Stimulated activated CD4-positive, alpha-beta T cell treated with anti-CD3 and anti-CD28 coated beads, Interleukin-2, amount 100 ng/mL, for 24 hours (primary cell): ENCODE measurements at regions not wholly inside any gene's neighbourhood (a gene's known extent, or its start where the extent isn't known, plus 50 kb on each side); places are given as distances from the start of the nearest gene placed in this dataset.
"Not testable (repeated sequence)": the region's sequence is repeated elsewhere in the genome, so short reads cannot be mapped to it uniquely, and the experiment has no call there.

Experiments used
- DNase-seq, 2 donors: peaks; one replicate each; pipeline ENCODE4 v3.0.0-alpha.2; 2020

GRCh38 chr2:89234818-89235466, 543.5 kb downstream of the RPIA start:
- not testable (repeated sequence) for DNase-seq

GRCh38 chr2:89236832-89237450, 545.5 kb downstream of the RPIA start:
- not testable (repeated sequence) for DNase-seq

GRCh38 chr2:89237783-89238182, 546.3 kb downstream of the RPIA start:
- not testable (repeated sequence) for DNase-seq

- peak in 1 of 2 donors; percentile 6 for DNase-seq
These were observed 551.7 kb downstream of the RPIA start for GRCh38 chr2:89243114-89243700.

GRCh38 chr2:89244407-89244806, 552.9 kb downstream of the RPIA start:
- DNase-seq = not testable (repeated sequence)

GRCh38 chr2:89245478-89245877, 554.0 kb downstream of the RPIA start:
- not testable (repeated sequence) for DNase-seq

- DNase-seq = not testable (repeated sequence)
These were observed 554.6 kb downstream of the RPIA start for GRCh38 chr2:89246027-89246426.

- DNase-seq = not testable (repeated sequence)
These were observed 555.1 kb downstream of the RPIA start for GRCh38 chr2:89246620-89247019.

GRCh38 chr2:89255013-89255412, 563.5 kb downstream of the RPIA start:
- DNase-seq = not testable (repeated sequence)

GRCh38 chr2:89273443-89273842, 582.0 kb downstream of the RPIA start:
- DNase-seq = not testable (repeated sequence)

GRCh38 chr2:89280536-89280935, 589.1 kb downstream of the RPIA start:
- not testable (repeated sequence) for DNase-seq

- not testable (repeated sequence) for DNase-seq
These were observed 595.1 kb downstream of the RPIA start for GRCh38 chr2:89286448-89287080.

- not testable (repeated sequence) for DNase-seq
These were observed 595.6 kb downstream of the RPIA start for GRCh38 chr2:89287084-89287483.

- not testable (repeated sequence) for DNase-seq
These were observed 600.3 kb downstream of the RPIA start for GRCh38 chr2:89291717-89292298.

GRCh38 chr2:89293399-89293798, 601.9 kb downstream of the RPIA start:
- DNase-seq = not testable (repeated sequence)

GRCh38 chr2:89294335-89294734, 602.9 kb downstream of the RPIA start:
- not testable (repeated sequence) for DNase-seq

- DNase-seq = not testable (repeated sequence)
These were observed 605.4 kb downstream of the RPIA start for GRCh38 chr2:89296820-89297398.

GRCh38 chr2:89299196-89299595, 607.7 kb downstream of the RPIA start:
- not testable (repeated sequence) for DNase-seq

GRCh38 chr2:89305623-89306022, 614.1 kb downstream of the RPIA start:
- DNase-seq = not testable (repeated sequence)

GRCh38 chr2:89306869-89307637, 615.6 kb downstream of the RPIA start:
- not testable (repeated sequence) for DNase-seq

- not testable (repeated sequence) for DNase-seq
These were observed 627.5 kb downstream of the RPIA start for GRCh38 chr2:89318990-89319389.

GRCh38 chr2:89325894-89326293, 634.4 kb downstream of the RPIA start:
- DNase-seq = not testable (repeated sequence)
